Endometrium (tissue), 2 donors: ENCODE measurements at regions not wholly inside any gene's neighbourhood (a gene's known extent, or its start where the extent isn't known, plus 50 kb on each side); places are given as distances from the start of the nearest gene placed in this dataset.

Experiments
- FAIRE-seq: peaks from 2 replicates; lab custom pipeline; 2012; peaks lifted over from hg19 to GRCh38; lab: Jason Lieb, UNC
- donor health status: control.
- donor health status: control.

GRCh38 chr12:115078990-115079389, 395.0 kb upstream of the TBX3 start:
- FAIRE-seq, result no peak

- FAIRE-seq, result no peak
Observed at GRCh38 chr12:115078334-115078733, 394.4 kb upstream of the TBX3 start.

- FAIRE-seq, result no peak
Observed at GRCh38 chr12:115075552-115076170, 391.7 kb upstream of the TBX3 start.

GRCh38 chr12:115074617-115075016, 390.6 kb upstream of the TBX3 start:
- no peak for FAIRE-seq

GRCh38 chr12:115072712-115073111, 388.7 kb upstream of the TBX3 start:
- FAIRE-seq, result no peak

GRCh38 chr12:115070313-115070712, 386.3 kb upstream of the TBX3 start:
- no peak for FAIRE-seq

GRCh38 chr12:115064296-115064695, 380.3 kb upstream of the TBX3 start:
- no peak for FAIRE-seq

GRCh38 chr12:115062741-115063140, 378.8 kb upstream of the TBX3 start:
- FAIRE-seq, result no peak

GRCh38 chr12:115060477-115061168, 376.6 kb upstream of the TBX3 start:
- FAIRE-seq, result peak; percentile 93

GRCh38 chr12:115057445-115057844, 373.5 kb upstream of the TBX3 start:
- no peak for FAIRE-seq

GRCh38 chr12:115051378-115051777, 367.4 kb upstream of the TBX3 start:
- no peak for FAIRE-seq

GRCh38 chr12:115049614-115050013, 365.6 kb upstream of the TBX3 start:
- no peak for FAIRE-seq

- no peak for FAIRE-seq
Observed at GRCh38 chr12:115046805-115047204, 362.8 kb upstream of the TBX3 start.

GRCh38 chr12:115044073-115044472, 360.1 kb upstream of the TBX3 start:
- no peak for FAIRE-seq

GRCh38 chr12:115043079-115043478, 359.1 kb upstream of the TBX3 start:
- FAIRE-seq, result no peak

- FAIRE-seq, result no peak
Observed at GRCh38 chr12:115042341-115042740, 358.4 kb upstream of the TBX3 start.

GRCh38 chr12:115037830-115038229, 353.9 kb upstream of the TBX3 start:
- FAIRE-seq, result no peak

- FAIRE-seq, result no peak
Observed at GRCh38 chr12:115035535-115036107, 351.6 kb upstream of the TBX3 start.

GRCh38 chr12:115032521-115032920, 348.5 kb upstream of the TBX3 start:
- no peak for FAIRE-seq

GRCh38 chr12:115030017-115030416, 346.0 kb upstream of the TBX3 start:
- no peak for FAIRE-seq

GRCh38 chr12:115024531-115024930, 340.6 kb upstream of the TBX3 start:
- no peak for FAIRE-seq

GRCh38 chr12:115023279-115024265, 339.6 kb upstream of the TBX3 start:
- no peak for FAIRE-seq
